ENCODE measurements at regions not wholly inside any gene's neighbourhood (a gene's known extent, or its start where the extent isn't known, plus 50 kb on each side); places are given as distances from the start of the nearest gene placed in this dataset.

DNA sequence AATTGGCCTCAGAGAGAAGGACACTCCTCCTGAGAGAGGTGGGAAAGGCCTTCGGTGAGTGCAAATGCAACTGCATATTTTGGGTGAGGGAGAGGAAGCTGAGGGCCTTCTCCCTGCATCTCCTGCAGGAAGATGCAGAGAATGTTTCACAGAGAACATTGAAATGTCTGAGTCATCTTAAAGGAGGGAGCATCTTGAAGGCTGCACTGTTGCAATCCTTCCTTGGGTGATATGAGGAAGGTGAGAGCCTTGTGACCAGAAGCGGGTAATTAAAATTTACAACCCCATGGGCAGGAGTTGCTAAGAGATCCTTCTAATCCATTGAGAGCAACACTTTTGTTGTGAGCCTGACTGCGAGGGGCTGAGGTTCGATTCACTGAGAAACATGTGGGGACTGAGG, 375.7 kb upstream of the MARCKS start:
- TF ChIP-seq POLR2AphosphoS5 (IDR thresholded peaks at IDR 0.05; ENCODE audit: borderline replicate concordance, low read depth, low read length) (no peak), FOXP2 (optimal IDR thresholded peaks at IDR 0.05; ENCODE audit: control extremely low read depth, extremely low read length, insufficient read depth) (no peak)

Data from SK-N-MC (cell line).